ENCODE measurements at regions not wholly inside any gene's neighbourhood (a gene's known extent, or its start where the extent isn't known, plus 50 kb on each side); places are given as distances from the start of the nearest gene placed in this dataset.
"Not testable (repeated sequence)": the region's sequence is repeated elsewhere in the genome, so short reads cannot be mapped to it uniquely, and the experiment has no call there.

GRCh38 chr14:48690349-48690748 lies 895.8 kb downstream of the RPS29 start:
- no peak for DNase-seq

GRCh38 chr14:48686650-48687049 lies 899.5 kb downstream of the RPS29 start:
- DNase-seq, result no peak

- no peak for DNase-seq
Measured at GRCh38 chr14:48672506-48672905, 913.7 kb downstream of the RPS29 start.

GRCh38 chr14:48670939-48671338 lies 915.2 kb downstream of the RPS29 start:
- no peak for DNase-seq

GRCh38 chr14:48665077-48665784 lies 920.9 kb downstream of the RPS29 start:
- no peak for DNase-seq

- DNase-seq, result no peak
Measured at GRCh38 chr14:48643241-48643640, 942.9 kb downstream of the RPS29 start.

- no peak for DNase-seq
Measured at GRCh38 chr14:48628870-48629269, 953.5 kb upstream of the MDGA2 start.

- DNase-seq, result no peak
Measured at GRCh38 chr14:48622980-48623379, 947.6 kb upstream of the MDGA2 start.

GRCh38 chr14:48618057-48618456 lies 942.7 kb upstream of the MDGA2 start:
- DNase-seq, result no peak

GRCh38 chr14:48616931-48617330 lies 941.5 kb upstream of the MDGA2 start:
- no peak for DNase-seq

- no peak for DNase-seq
Measured at GRCh38 chr14:48615618-48616017, 940.2 kb upstream of the MDGA2 start.

GRCh38 chr14:48614003-48614402 lies 938.6 kb upstream of the MDGA2 start:
- no peak for DNase-seq

GRCh38 chr14:48606960-48607359 lies 931.6 kb upstream of the MDGA2 start:
- DNase-seq, result not testable (repeated sequence)

- DNase-seq, result no peak
Measured at GRCh38 chr14:48598458-48598857, 923.1 kb upstream of the MDGA2 start.

- no peak for DNase-seq
Measured at GRCh38 chr14:48586099-48586498, 910.7 kb upstream of the MDGA2 start.

- DNase-seq, result no peak
Measured at GRCh38 chr14:48584031-48584430, 908.6 kb upstream of the MDGA2 start.

GRCh38 chr14:48582938-48583337 lies 907.5 kb upstream of the MDGA2 start:
- DNase-seq, result no peak

- no peak for DNase-seq
Measured at GRCh38 chr14:48580692-48581091, 905.3 kb upstream of the MDGA2 start.

GRCh38 chr14:48575772-48576171 lies 900.4 kb upstream of the MDGA2 start:
- DNase-seq, result no peak

- no peak for DNase-seq
Measured at GRCh38 chr14:48568688-48569087, 893.3 kb upstream of the MDGA2 start.

GRCh38 chr14:48568252-48568651 lies 892.8 kb upstream of the MDGA2 start:
- DNase-seq, result no peak

GRCh38 chr14:48563489-48563888 lies 888.1 kb upstream of the MDGA2 start:
- DNase-seq, result no peak

- DNase-seq, result not testable (repeated sequence)
Measured at GRCh38 chr14:48561438-48561837, 886.0 kb upstream of the MDGA2 start.

GRCh38 chr14:48560421-48560820 lies 885.0 kb upstream of the MDGA2 start:
- DNase-seq, result no peak

GRCh38 chr14:48553443-48553842 lies 878.0 kb upstream of the MDGA2 start:
- no peak for DNase-seq
